GM08714 (cell line): ENCODE measurements at regions not wholly inside any gene's neighbourhood (a gene's known extent, or its start where the extent isn't known, plus 50 kb on each side); places are given as distances from the start of the nearest gene placed in this dataset.
A peak's percentile ranks its signal among the peaks of the same experiment; 100 is the strongest.

ENCODE experiments used
- H3K4me3 ChIP-seq: fragments of 200-500 bp; sonication (Bioruptor generic); 2 replicates; pipeline ENCODE4 v1.5.1; 2014; ENCODE audit warnings: mild to moderate bottlenecking, low read length, inconsistent platforms
- ZNF274 ChIP-seq: IDR thresholded peaks from 2 replicates; pipeline ENCODE4 v1.6.1; 2012; ENCODE audit warnings: mild to moderate bottlenecking, low read depth, low read length

DNA sequence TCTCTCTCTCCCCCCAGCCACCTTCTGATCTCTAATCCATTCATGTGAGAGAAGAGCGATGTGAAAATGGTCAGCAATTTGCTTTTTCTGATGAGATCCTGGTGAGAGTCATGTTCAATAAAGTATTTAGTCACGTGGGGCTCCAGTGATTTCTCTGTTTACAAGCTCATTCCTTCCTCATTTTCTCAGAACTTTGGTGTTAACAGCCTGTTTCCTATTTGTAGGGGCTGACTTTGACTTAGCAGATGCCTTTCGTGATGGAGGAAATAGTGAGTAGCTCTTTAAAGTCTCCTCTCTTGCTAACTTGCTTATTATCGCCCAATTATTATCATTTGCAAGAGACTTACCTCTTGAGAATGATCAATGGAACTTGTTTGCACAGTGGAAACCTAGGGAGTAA is 72.6 kb upstream of the CD99 start:
- TF ChIP-seq ZNF274, result no peak
- no peak overlapping the region for H3K4me3 ChIP-seq

DNA sequence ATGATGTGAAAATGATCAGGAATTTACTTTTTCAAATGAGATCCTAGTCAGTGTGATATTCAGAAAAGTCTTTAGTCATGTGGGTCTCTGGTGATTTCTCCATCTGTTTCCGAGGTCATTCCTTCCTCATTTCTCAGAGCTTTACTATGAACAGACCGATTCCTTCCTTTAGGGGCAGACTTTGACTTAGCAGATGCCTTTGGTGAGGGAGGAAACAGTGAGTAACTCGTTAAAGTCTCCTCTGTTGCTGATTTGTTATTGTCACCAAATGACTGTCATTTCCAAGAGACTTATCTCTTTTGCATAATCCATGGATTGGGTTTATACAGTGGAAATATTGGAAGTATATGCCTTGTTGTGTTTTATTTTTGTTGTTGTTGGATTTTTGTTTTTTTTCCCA is 76.2 kb upstream of the CD99 start:
- no peak for TF ChIP-seq ZNF274
- no peak overlapping the region for H3K4me3 ChIP-seq

DNA sequence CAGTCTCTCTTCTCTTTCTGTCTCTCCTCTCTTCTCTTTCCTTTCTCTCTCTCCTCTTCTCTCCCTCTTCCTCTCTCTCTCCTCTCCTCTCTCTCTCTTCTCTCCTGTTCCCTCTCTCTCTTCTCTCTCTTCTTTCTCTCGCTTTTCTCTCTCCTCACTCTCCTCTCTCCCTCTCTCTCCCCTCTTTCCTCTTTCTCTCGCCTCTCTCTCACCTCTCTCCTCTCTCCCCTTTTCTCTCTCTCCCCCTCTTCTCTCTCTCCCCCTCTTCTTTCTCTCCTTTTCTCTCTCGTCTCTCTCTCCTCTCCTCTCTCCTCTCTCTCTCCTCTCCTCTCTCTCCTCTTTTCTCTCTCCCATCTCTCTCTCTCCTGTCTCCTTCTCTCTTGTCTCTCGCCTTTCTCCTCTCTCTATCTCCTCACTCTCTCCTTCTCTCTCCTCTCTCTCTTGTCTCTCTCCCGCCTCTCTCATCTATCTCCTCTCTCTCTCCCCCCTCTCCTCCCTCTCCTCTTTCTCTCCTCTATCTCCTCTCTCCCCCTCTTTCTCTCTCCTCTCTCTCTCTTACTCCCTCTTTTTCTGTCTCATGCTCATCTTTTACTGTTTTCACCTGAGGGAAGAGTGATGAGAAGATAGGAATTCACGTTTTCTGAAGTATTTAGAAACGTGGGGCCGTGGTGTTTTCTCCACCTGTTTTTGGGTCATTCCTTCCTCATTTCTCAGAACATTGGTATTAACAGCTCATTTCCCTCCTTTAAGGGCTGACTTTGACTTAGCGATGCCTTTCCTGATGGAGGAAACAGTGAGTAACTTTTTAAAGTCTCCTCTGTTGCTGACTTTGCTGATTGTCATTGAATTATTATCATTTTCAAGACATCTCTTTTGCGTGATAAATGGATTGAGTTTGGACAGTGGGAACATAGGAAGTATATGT is 80.6 kb upstream of the CD99 start:
- H3K4me3 ChIP-seq, result peak overlapping the region; percentile 87
- TF ChIP-seq ZNF274, result no peak

DNA sequence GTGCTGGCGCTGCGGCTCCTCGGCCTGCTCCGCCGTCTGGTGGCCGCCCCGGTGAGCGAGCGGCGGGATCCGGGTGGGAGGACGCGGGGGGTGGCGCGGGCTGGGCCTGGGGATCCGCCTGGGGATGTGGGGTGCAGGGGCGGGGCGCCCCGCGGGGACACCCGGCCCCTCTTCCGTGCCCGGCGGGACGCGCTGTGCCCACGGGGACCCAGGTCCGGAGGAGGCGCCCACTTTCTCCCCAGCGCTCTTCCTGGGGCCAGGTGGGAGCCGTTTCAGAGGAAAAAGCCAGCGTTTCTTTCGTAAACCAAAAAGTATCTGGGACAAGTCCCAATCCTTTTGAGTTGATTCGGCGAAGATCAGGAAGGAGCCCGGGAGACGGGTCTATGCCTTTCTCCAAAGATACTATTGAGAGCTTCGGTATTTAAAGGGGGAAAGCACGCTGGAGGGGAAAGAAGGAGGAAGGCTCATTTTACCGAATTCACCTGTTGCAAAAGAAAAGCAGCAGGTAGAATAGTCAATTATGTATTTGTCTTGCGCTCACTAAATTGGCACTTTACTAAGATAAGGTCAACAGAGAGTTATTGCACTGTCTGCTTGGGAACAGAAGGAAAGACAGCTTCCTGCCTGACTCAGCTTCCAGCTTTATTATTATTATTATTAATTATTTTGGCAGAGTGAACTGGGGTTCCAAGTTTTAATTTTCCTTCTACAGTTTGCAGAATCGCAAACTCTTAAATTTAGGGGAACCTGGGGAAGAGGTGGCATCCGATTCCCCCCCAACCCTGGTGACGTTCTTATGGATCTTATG is 81.5 kb upstream of the CD99 start:
- no peak for TF ChIP-seq ZNF274
- peak overlapping the region; percentile 87 for H3K4me3 ChIP-seq

DNA sequence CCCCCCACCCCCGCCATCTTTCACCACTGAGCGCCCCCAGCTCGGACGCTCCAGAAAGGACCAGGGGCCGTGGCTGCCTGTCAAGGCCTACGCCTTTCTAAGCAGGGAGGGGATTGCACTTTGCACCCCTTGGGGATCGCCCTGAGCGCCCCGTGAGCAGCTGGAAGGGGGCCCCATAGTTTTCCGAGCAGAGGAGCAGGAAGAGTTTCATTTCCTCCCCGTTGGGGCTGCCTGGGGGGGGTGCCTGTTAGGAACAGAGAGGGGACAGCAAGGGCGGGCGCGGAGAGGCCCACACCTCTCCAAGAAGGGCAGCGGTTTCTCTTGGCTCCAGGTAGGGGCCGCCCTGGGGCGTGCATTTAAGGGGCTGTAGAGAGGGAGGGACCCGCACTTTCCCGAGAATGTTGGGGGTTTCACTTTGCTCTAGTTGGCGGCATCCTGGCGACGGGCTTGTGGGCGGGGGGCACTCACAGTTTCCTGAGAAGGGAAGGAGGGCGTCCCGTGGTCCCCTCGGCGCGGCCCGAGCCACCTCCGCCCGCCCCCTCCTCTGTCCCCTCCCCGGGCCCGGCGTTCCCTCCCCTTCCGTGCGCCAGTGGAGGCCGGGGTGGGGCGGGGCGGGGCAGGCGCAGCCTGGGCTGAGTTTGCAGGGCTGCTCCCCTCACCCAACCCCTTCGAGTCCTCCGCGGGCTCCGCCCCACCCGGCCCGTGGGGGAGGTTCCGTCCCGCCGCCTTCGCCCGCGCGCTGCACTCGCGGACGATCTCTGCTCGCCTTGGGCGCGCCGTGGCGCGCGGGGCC is 82.3 kb upstream of the CD99 start:
- TF ChIP-seq ZNF274, result no peak
- H3K4me3 ChIP-seq, result peak overlapping the region; percentile 87

DNA sequence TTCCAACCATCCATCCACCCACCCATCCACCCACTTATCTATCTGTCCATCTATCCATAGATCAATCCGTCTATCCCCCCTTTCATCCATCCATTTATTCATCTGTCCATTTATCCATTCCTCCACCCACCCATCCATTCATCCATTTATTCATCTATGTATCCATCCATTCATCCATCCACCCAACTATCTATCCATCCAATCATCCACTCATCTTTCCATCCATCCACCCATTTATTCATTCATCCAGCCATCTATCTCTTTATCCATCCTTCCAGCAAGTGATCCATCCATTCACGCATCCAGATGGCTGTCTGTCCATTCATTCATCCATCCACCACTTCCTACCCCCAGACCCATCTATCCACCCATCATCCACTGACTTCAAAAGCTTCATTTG is 84.0 kb upstream of the CD99 start:
- H3K4me3 ChIP-seq, result no peak overlapping the region
- TF ChIP-seq ZNF274, result no peak

DNA sequence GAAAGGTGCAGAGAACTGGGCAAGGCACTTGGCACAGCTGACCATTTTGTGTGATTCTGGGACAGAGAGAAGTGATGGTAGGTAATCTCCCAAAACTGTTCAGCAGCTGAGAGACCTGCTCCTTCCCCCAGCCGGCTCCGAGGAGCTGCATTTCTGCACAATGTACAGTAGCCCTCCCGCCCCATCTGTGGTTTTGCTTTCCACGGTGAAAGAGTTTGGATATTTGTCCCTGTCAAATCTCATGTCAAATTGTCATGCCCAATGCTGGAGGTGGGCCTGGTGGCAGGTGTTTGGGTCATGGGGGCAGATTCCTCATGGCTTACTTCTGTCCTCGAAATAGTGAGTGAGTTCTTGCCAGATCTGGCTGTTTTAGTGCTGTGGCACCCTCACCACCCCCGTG is 90.5 kb upstream of the CD99 start:
- no peak overlapping the region for H3K4me3 ChIP-seq
- TF ChIP-seq ZNF274, result no peak

DNA sequence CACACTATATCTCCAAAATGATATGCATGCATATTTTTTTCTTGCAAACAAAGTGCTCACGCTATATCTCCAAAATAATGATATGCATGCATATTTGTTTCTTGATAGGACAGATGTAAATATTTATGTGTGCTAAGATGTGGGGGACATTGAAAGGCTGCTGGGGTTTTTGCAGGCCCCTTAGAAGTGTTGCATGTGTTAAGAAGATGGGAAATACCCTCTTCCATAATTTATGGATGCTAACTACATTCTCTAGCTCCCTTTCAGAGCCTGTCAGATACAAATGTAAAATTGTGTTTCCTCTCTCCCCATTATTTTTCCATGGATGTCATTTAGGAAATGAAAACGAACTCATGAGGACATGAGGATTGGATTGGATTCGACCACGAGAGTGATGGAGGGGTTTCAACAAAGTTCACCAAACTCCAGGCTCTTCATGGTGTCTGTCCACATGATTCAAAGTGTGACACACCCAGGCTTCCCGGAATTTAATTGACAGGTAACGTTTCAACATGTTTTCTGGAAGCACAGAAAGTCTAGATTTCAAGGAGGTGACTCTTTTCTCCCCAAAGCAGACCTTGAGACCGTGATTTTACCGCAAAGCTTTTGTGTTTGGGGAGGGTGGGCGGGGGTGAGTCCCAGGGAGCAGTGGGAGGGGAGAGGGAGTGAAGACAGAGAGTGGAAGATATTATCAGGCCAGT is 94.4 kb upstream of the CD99 start:
- no peak overlapping the region for H3K4me3 ChIP-seq
- TF ChIP-seq ZNF274, result no peak

DNA sequence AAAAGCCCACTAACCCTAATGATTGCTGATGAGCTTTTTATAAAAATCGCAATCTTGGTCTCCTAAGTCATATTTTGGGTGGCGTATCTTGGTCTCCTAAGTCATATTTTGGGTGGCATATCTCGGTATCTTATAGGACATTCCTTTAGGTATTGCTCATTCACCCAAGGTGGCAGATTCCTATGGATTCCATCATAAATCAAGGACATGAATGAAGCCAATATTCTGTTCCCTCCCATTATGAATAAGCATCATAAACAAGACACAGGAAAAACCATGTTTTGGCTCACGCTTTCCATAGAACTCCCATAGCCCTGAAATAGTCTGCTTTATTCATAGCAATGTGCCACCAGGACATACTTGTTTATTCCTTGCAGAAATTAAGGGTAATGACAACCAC is 95.0 kb upstream of the CD99 start:
- TF ChIP-seq ZNF274, result no peak
- no peak overlapping the region for H3K4me3 ChIP-seq

DNA sequence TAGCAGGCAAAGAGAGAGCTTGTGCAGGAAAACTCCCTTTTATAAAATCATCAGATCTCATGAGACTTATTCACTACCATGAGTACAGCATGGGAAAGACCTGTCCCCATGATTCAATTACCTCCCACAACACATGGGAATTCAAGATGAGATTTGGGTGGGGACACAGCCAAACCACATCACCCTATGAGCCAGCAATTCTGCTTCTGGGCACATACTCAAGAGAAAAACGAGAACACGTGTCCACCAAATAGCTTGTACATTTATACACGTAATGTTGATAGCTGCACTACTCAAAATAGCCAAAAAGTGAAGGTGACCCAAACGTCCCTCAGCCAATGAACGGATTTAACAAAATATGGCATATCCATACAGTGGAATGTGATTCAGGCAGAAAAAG is 94.5 kb upstream of the DHRSX start:
- no peak overlapping the region for H3K4me3 ChIP-seq
- no peak for TF ChIP-seq ZNF274

DNA sequence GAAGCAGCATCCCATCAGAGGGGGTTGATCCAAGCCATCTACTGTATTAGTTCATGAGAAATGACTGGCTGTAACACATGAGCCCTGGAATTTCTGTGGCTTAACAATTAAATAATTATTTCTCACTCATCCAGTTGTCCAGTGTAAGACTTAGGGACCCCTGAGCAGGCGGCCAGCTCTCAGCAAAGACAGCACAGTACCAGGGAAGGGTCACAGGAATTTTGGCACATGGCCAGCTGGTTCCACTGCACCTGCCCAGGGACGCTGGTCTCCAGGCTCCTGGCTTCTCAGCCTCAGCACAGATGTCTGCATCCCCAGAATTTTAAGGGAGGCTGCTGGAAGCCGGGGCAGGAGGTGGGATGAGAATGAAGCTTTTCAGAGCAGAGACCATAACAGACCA is 93.7 kb upstream of the DHRSX start:
- H3K4me3 ChIP-seq, result no peak overlapping the region
- TF ChIP-seq ZNF274, result no peak

DNA sequence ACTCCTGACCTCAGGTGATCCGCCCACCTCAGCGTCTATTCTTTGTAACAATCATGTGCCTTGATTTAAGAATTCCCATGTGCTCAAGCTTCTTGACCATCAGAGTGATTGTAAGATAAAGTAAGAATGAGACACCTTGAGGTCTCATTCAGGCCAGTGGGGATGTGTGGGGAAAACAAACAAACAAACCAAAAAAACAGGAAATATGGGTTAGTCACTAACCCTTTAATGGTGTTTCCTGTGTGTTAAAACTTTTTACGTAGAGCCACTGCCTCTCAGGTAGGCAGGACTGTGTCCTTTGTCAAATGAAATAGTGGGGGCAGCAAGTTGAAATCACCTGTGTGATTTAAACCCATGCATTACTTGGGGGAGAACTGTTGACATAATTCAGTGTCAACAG is 91.5 kb upstream of the DHRSX start:
- TF ChIP-seq ZNF274, result no peak
- no peak overlapping the region for H3K4me3 ChIP-seq

DNA sequence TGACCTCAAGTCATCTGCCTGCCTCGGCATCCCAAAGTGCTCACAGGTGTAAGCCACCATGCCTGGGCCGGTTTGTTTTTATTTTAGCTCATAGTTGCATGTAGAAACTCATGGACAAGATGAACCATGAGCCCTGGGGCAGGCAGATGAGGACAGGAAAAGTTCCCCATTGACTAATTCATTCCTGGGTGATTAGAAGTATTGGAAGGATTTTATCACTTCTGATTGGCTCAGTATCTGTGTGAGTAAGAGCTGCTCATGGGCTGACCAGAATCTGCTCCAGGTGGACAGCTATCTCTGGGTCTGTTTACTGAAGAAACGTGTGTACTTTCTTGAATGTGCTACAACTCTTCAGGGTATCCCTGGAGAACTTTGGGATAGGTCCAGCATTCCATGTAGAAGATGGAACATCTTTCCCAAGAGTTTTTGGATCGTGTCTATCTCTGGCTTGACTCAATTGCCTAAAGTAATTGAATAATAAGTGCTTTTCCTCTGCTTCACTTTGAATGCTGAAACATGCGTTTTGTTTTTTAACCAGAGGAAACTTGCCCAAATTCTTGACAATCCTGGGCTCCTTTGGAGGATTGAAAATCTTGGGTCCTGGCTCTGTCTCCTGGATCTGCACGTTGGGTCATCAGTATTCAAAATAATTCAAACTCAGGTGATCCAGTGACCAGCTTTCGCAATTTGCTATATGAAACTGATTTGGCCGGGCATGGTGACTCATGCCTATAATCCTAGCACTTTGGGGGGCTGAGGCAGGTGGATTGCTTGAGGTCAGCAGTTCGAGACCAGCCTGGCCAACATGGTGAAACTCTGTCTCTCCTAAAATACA is 88.6 kb upstream of the DHRSX start:
- no peak overlapping the region for H3K4me3 ChIP-seq
- no peak for TF ChIP-seq ZNF274
